HEK293T (cell line): ENCODE measurements at regions not wholly inside any gene's neighbourhood (a gene's known extent, or its start where the extent isn't known, plus 50 kb on each side); places are given as distances from the start of the nearest gene placed in this dataset.

ENCODE experiments used
- FOXM1 ChIP-seq: fragments of 450-650 bp; IDR thresholded peaks from 2 replicates; pipeline ENCODE4 v1.6.1; 2017; ENCODE audit warnings: mild to moderate bottlenecking, borderline replicate concordance
- LEF1 ChIP-seq: fragments of 450-650 bp; IDR thresholded peaks from 2 replicates; pipeline ENCODE4 v1.6.1; 2017; ENCODE audit warnings: mild to moderate bottlenecking, borderline replicate concordance

DNA sequence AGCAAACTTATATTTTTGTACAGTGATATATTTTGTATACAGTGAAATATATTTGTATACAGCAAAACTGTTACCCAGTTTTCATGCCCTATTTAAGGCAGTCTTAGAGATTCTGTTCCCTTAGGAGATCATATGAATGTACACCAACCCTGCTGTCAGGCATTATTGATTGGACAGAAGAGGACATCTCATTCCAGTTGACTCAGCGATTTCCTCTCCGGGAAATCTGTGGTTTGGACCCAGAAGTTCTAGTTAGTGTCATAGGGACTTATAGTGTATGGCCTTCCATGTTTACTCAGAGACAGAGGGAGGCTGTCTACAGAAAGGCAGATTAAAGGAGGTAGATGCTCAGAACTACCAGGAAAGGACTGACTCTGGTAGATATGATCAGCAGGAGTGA lies 318.8 kb upstream of the KCNMB2 start:
- no peak for TF ChIP-seq LEF1
- no peak for TF ChIP-seq FOXM1
